Caki2 (cell line): ENCODE measurements at regions not wholly inside any gene's neighbourhood (a gene's known extent, or its start where the extent isn't known, plus 50 kb on each side); places are given as distances from the start of the nearest gene placed in this dataset.

Experiments
- DNase-seq: peaks from one replicate; pipeline ENCODE4 v3.0.0-alpha.2; 2015; ENCODE audit warnings: low read depth
- in situ Hi-C: cut with HindIII; loops from 2 replicates; pipeline ENCODE4 v1.10.0; 2016; ENCODE audit warnings: low sequenced_read_pairs, low pct_unique_long_range_greater_than_20kb, mixed read lengths

GRCh38 chr10:63720676-63721075 is 199.5 kb downstream of the REEP3 start:
- DNase-seq = no peak
- in situ Hi-C loops = loop anchor here (25.0 kb wide), 1 partner anchor 558 kb away; no protein-coding TSS in a partner anchor

DNA sequence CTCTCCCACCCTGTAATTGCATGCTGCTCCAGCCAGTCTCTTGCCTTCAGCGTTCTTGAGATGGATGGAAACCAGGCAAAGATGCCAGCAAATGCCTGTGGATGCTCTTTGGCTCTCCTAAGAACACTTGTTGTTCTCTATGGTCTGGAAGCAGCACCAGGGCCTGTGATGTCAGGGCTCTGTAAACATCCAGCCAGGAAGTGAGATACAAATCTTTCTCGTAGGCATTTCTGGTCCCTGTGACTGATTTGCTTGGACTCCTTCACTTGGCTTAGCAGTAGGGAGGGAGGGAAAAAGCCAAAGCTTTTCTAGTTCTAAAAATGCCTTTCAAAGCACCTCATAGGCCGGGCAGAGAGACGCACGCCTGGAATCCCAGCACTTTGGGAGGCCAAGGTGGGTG is 201.3 kb downstream of the REEP3 start:
- no peak for DNase-seq
- in situ Hi-C loops = loop anchor here (25.0 kb wide), 1 partner anchor 560 kb away; no protein-coding TSS in a partner anchor

GRCh38 chr10:63723320-63723719 is 202.1 kb downstream of the REEP3 start:
- in situ Hi-C loops = loop anchor here (25.0 kb wide), 1 partner anchor 561 kb away; no protein-coding TSS in a partner anchor
- no peak for DNase-seq

DNA sequence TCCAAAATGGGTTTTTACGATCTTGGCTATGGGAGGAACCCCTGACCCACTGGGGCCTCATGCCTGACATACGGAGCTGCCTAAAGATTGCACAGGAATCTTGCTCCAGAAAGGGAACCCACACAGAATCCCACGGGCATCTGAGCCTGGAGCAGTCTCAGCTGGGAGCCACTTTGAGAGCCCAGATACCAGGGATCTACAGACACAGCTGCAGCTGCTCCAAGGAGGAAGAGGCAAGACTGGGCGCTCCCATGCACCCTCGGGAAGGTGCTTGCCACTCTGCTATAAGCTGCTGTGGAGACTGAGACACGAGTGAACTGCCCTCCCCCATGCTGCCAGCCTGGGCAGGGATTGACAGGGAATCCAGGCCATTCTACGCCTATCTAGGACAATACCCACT is 202.5 kb downstream of the REEP3 start:
- in situ Hi-C loops = loop anchor here (25.0 kb wide), 1 partner anchor 561 kb away; no protein-coding TSS in a partner anchor
- no peak for DNase-seq

DNA sequence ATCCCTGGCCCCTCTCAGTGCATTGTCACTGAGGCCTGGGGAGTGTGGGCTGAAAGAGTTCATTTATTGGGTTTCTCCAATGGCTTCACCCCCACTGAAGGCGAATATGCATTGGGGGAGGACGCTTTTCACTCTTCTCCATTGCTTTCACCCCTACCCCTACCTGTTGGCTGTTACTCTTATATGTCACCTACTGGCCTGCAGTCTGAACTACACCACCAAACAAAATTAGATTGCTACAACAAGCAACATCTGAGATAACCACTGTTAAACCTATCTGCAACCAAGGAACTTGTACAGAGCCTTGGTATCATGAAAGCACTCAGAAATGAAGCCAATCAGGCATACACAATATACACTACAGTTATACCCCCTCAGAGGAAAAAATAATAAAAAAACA is 203.7 kb downstream of the REEP3 start:
- DNase-seq = no peak
- in situ Hi-C loops = loop anchor here (25.0 kb wide), 1 partner anchor 563 kb away; no protein-coding TSS in a partner anchor

DNA sequence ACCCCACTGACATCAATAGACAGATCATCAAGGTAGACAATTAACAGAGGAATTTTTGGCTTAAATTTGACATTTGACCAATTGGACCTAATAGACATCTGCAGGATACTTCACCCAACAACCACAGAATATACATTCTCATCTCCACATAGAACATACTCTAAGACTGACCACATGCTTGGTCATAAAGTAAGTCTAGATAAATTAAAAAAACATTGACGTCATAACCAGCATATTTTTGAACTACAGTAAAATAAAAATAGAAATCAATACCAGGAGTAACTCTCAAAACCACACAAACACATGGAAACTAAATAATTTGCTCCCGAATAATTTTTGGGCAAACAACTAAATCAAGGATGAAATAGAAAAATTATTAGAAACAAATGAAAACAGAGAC is 205.7 kb downstream of the REEP3 start:
- in situ Hi-C loops = no loop called here

DNA sequence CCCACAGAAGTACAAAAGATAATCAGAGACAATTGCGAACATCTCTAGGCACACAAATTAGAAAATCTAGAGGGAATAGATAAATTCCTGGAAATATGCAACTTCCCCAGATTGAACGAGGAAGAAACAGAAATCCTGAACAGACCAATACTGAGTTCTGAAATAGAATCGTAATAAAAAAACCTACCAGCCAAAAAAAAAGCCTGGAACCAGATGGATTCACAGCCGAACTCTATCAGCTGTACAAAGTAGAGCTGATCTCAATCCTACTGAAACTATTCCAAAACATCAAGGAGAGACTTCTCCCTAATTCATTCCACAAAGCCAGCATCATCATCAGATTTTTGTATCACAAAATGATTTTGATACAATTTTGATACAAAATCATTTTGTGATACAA is 206.4 kb downstream of the REEP3 start:
- in situ Hi-C loops = no loop called here
- DNase-seq = no peak

More for the DNA sequence above, 205.7 kb downstream of the REEP3 start:
- DNase-seq = no peak

GRCh38 chr10:63735305-63735704 is 214.1 kb downstream of the REEP3 start:
- DNase-seq = no peak
- in situ Hi-C loops = no loop called here

- in situ Hi-C loops = no loop called here
- no peak for DNase-seq
Observed at GRCh38 chr10:63738410-63738809, 217.2 kb downstream of the REEP3 start.

GRCh38 chr10:63744060-63744941 is 223.1 kb downstream of the REEP3 start:
- DNase-seq = peak; percentile 31
- in situ Hi-C loops = no loop called here

DNA sequence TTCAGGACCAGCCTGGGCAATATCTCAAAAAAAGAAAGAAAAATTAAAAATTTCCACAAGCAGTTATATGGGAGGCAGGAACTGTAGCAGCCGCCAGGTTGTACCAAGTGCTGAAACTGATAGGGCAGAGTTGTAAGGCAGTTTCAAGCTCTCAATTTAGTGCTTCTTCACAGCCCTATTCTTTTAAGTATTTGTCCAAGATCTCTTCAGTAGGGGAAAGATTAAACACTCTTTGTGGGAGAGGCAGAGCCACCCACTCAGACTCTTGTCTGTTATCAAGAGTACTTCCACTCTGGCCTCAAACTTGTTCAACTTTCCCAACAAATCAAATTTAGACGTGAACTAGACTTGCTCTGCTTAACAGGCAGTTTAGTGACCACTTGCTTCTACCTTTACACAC is 228.7 kb downstream of the REEP3 start:
- DNase-seq = no peak
- in situ Hi-C loops = no loop called here

- in situ Hi-C loops = no loop called here
- DNase-seq = no peak
Observed at GRCh38 chr10:63751836-63752235, 230.6 kb downstream of the REEP3 start.

DNA sequence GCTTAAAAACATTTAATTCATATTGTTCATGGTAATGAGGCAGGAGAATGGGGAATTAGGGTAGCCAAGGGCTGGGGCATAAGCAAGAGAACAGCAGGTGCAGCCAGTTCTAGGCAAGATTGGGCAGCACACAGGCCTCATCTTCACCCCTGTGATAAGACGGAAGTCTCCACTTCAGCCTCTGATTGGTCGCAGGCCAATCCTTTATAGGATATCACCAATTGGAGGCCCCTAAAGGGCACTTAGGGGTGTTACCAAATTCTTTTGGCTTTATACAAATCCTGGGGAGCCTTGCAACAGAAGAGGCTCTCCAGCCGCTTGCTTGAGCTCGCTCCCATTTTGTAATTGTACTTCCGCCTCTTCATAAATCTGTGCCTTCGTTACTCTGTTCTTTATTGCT is 231.1 kb downstream of the REEP3 start:
- in situ Hi-C loops = no loop called here
- DNase-seq = no peak

DNA sequence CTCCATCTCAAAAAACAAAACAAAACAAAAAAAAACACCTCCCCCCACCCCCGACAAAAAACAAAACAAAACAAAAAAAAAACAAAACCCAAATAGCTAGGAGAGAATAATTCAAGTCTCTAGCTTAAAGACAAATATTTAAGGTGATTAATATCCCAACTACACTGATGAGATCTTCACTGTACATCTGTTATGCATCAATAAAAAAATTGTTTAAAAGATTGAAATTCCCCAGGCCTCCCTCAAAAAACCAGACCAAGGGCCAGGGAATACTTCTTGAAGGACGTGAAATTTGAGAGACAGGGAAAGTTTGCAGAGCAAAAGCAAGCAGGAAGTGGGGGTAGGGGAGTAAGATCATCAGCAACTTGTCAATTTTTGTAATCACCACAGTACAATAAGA is 232.6 kb downstream of the REEP3 start:
- DNase-seq = no peak
- in situ Hi-C loops = no loop called here

- in situ Hi-C loops = no loop called here
Observed at GRCh38 chr10:63755441-63755840, 234.2 kb downstream of the REEP3 start.

DNA sequence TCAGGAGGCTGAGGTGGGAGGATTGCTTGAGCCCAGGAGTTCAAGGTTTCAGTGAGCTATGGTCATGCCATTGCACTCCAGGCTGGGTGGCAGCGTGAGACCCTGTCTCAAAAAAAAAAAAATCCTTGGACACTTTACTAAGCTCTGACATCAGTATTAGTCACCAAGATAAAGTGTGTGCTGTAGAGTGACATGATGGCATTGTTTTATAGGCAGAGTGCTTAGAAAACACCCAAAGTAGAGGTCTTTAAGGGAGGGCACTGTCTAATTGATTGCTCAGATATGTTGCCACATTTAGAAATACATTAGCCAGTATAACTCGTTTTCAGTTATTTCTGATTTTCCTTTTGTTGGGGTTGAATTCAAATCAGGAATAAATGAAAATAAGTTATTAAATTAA is 235.9 kb downstream of the REEP3 start:
- in situ Hi-C loops = no loop called here

More at GRCh38 chr10:63755441-63755840, 234.2 kb downstream of the REEP3 start:
- no peak for DNase-seq

GRCh38 chr10:63758080-63758479 is 236.9 kb downstream of the REEP3 start:
- no peak for DNase-seq
- in situ Hi-C loops = no loop called here

More for the DNA sequence above, 235.9 kb downstream of the REEP3 start:
- DNase-seq = peak; percentile 8

GRCh38 chr10:63759335-63759734 is 238.1 kb downstream of the REEP3 start:
- no peak for DNase-seq
- in situ Hi-C loops = no loop called here

DNA sequence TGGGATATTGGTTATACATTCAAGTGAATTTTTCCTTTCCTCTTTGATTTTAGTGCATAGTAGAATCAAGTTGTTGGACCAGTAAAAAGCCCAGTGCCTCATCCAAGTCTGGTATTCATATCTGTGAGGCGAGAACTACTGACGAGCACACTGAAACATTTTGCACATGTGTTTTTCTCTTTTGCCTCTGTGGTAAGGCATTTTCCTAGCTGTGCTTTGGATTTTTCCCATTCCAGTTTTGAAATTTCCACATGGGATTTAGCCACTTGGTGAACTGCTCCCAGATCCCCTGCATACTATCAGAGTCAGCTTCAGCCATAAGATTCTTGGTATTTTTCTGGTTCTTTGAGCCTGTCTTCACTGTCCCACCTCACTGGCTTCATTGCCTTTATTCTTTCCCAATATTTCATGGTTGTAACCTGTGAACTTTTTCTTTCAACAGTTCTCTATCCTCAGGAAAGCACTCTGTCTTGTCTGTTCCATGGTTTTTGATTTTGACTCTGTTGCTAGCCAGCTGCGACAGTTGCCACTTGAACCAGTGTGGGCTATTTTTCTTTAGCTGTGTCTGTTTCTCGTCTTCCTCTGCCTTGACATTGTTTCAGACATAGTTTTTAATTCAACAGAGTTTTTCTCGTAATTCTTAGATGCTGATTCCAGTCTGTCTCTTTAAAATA is 239.0 kb downstream of the REEP3 start:
- in situ Hi-C loops = no loop called here
- DNase-seq = no peak
